ENCODE measurements at regions not wholly inside any gene's neighbourhood (a gene's known extent, or its start where the extent isn't known, plus 50 kb on each side); places are given as distances from the start of the nearest gene placed in this dataset.

- TF ChIP-seq CTCF (optimal IDR thresholded peaks at IDR 0.05 in 1 of 3, IDR thresholded peaks at IDR 0.05 in 1 of 3, conservative IDR thresholded peaks at IDR 0.05 in 1 of 3; ENCODE audit: extremely low read depth in 1 of 3, insufficient read depth in 2 of 3, low read length in 3 of 3): no peak
- no peak for TF ChIP-seq EZH2 (IDR thresholded peaks at IDR 0.05; ENCODE audit: low read length)
Observed at GRCh38 chr2:83997889-83998288, 461.2 kb downstream of the SUCLG1 start.
